Mesendoderm (in vitro differentiated cells): ENCODE measurements at regions not wholly inside any gene's neighbourhood (a gene's known extent, or its start where the extent isn't known, plus 50 kb on each side); places are given as distances from the start of the nearest gene placed in this dataset.

Source experiments
- DNase-seq: peaks from one replicate; pipeline ENCODE4 v3.0.0; 2013
- H2AK5ac ChIP-seq: 2 replicates; pipeline ENCODE4 v1.6.1; 2013; ENCODE audit warnings: low read length, inconsistent platforms
- H2BK120ac ChIP-seq: 2 replicates; pipeline ENCODE4 v1.6.1; 2013; ENCODE audit warnings: low read depth, mild to moderate bottlenecking, low read length, moderate library complexity, mixed read lengths
- H2BK15ac ChIP-seq: replicated peaks from 2 replicates; pipeline ENCODE4 v1.6.1; 2013; ENCODE audit warnings: low read depth, mild to moderate bottlenecking, moderate library complexity
- H2BK5ac ChIP-seq: 2 replicates; pipeline ENCODE4 v1.6.1; 2013; ENCODE audit warnings: low read length, inconsistent platforms
- H3K18ac ChIP-seq: 2 replicates; pipeline ENCODE4 v1.6.1; 2013; ENCODE audit warnings: mild to moderate bottlenecking, low read length, mixed read lengths
- H3K23ac ChIP-seq: one replicate; pipeline ENCODE4 v1.6.1; 2013; ENCODE audit warnings: low read length
- H3K27ac ChIP-seq: 2 replicates; pipeline ENCODE4 v1.5.1; 2013; ENCODE audit warnings: low read depth, mild to moderate bottlenecking, inconsistent platforms, low read length, moderate library complexity
- H3K27me3 ChIP-seq: 2 replicates; pipeline ENCODE4 v1.6.1; 2013; ENCODE audit warnings: low read length, control low read depth, mild to moderate bottlenecking, inconsistent platforms; ENCODE audit not compliant: insufficient read depth, poor library complexity
- H3K36me3 ChIP-seq: 2 replicates; pipeline ENCODE4 v1.6.1; 2013; ENCODE audit warnings: low read length, inconsistent platforms; ENCODE audit not compliant: control insufficient read depth, insufficient read depth
- H3K4ac ChIP-seq: one replicate; pipeline ENCODE4 v1.6.1; 2013; ENCODE audit warnings: low read depth, mild to moderate bottlenecking, low read length, moderate library complexity
- H3K4me1 ChIP-seq: 2 replicates; pipeline ENCODE4 v1.6.1; 2013; ENCODE audit warnings: low read depth, low read length, inconsistent platforms; ENCODE audit not compliant: control insufficient read depth
- H3K4me2 ChIP-seq: 2 replicates; pipeline ENCODE4 v1.6.1; 2013; ENCODE audit warnings: low read length
- H3K4me3 ChIP-seq: 2 replicates; pipeline ENCODE4 v1.5.1; 2013; ENCODE audit warnings: mild to moderate bottlenecking, low read length
- H3K56ac ChIP-seq: one replicate; pipeline ENCODE4 v1.6.1; 2013; ENCODE audit warnings: low read length
- H3K79me1 ChIP-seq: 2 replicates; pipeline ENCODE4 v1.6.1; 2013; ENCODE audit warnings: low read length, inconsistent platforms
- H3K79me2 ChIP-seq: 2 replicates; pipeline ENCODE4 v1.6.1; 2013; ENCODE audit warnings: mild to moderate bottlenecking, low read length; ENCODE audit not compliant: control insufficient read depth, insufficient read depth
- H3K9ac ChIP-seq: 2 replicates; pipeline ENCODE4 v1.6.1; 2013; ENCODE audit warnings: low read length, inconsistent platforms
- H4K5ac ChIP-seq: one replicate; pipeline ENCODE4 v1.6.1; 2013; ENCODE audit warnings: low read length
- H4K8ac ChIP-seq: one replicate; pipeline ENCODE4 v1.6.1; 2013; ENCODE audit warnings: low read depth, mild to moderate bottlenecking, control low read depth, low read length, moderate library complexity
- WGBS: extraction: QIAGEN DNeasy Blood & Tissue Kit; methylation state at CpG from one replicate; pipeline ENCODE4 v1.1.7; 2013; ENCODE audit warnings: low lambda C conversion rate, missing lambda C conversion rate; ENCODE audit not compliant: insufficient coverage; ENCODE audit errors: extremely low coverage; 5-methylcytosine and 5-hydroxymethylcytosine counted together

DNA sequence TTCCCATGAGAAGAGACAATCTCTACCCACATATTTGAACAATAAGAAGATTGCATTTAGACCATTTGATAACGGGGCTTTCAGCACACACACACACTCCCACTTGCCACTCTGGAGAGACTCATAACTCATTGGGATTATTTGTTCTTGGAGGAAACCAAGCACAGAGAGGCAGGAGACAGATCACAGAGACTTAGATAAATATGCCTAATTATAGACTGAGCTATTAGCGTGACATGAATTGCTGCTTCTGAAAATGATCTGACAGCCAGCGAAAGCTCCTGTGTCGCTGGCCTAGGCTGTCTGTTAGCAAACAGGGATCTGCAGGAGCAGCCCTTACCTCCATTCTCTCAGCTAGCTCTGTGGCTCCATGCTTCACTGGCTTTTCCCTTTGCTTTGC is 111.4 kb downstream of the CCNA1 start:
- Histone ChIP-seq H3K23ac (no peak overlapping the region), H3K27me3 (no peaks in the 10 kb centered on the region), H3K4me3 (no peak overlapping the region), H3K79me2 (no peaks in the 10 kb centered on the region), H2AK5ac (no peak overlapping the region), H3K4me1 (no peaks in the 10 kb centered on the region), H3K36me3 (no peaks in the 10 kb centered on the region), H3K4ac (no peak overlapping the region), H3K9ac (no peak overlapping the region), H2BK5ac (no peak overlapping the region), H3K56ac (no peak overlapping the region), H2BK120ac (no peak overlapping the region), H3K18ac (no peak overlapping the region), H3K79me1 (no peaks in the 10 kb centered on the region), H4K8ac (no peak overlapping the region), H3K27ac (no peak overlapping the region), H3K4me2 (no peak overlapping the region), H2BK15ac (no peak overlapping the region), H4K5ac (no peak overlapping the region)
- no peak for DNase-seq
- WGBS, result no CpG with 5 or more reads among the region's 4 CpGs

DNA sequence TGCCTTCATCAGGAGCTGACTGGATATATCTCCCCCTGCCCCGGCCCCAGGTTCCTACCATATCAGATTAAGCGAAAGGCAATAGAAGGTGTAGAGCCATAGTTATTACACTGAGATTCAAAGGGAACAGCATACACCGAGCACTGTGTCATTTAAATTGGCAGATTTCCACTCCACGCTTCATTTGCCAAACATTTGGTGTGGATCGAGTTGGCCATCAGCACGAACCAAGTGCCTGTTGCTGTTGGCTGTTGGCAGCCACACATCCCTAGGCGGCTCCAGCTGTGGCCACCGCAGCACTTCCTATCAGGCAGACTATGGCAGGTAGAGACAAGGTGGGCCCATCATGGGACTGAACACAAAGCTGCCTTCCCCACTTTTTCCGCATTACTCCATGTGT is 115.8 kb downstream of the CCNA1 start:
- Histone ChIP-seq H3K4me1 (no peaks in the 10 kb centered on the region), H2BK5ac (no peak overlapping the region), H2BK15ac (no peak overlapping the region), H3K4me2 (no peak overlapping the region), H4K5ac (no peak overlapping the region), H3K36me3 (no peaks in the 10 kb centered on the region), H3K4ac (no peak overlapping the region), H3K79me2 (no peaks in the 10 kb centered on the region), H3K23ac (no peak overlapping the region), H3K18ac (no peak overlapping the region), H3K9ac (no peak overlapping the region), H3K27ac (no peak overlapping the region), H4K8ac (no peak overlapping the region), H2BK120ac (no peak overlapping the region), H3K27me3 (no peaks in the 10 kb centered on the region), H3K79me1 (no peaks in the 10 kb centered on the region), H3K56ac (no peak overlapping the region), H2AK5ac (no peak overlapping the region), H3K4me3 (no peak overlapping the region)
- no peak for DNase-seq
- WGBS, result no CpG with 5 or more reads among the region's 9 CpGs

DNA sequence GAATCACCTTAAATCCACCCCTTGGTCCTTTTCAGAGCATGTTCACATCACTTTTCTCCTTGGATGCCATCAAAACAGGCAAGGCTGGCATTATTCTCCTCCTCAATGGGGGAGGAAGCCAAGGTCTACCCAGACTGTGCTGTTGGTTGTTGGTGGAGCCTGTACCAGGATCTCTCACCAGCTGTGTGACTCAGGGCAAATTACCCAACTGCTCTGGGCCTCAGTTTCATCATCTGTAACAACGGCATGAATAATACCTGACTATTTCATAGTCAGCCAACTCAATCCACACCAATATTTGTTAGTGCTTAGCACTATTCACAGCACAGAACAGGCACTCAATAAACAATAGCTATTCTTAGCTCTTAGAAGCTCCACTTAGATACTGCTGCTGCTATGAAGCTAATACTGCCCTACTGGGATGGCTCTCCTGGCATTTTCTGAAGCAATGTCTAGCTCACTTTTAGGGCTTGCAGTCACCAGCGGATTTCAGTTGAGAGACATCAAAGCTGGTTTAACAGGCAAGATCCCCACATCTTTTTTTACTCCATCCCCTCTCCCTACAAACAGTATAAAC is 116.9 kb downstream of the CCNA1 start:
- WGBS, result no CpG with 5 or more reads among the region's 2 CpGs
- Histone ChIP-seq H2BK5ac (no peak overlapping the region), H2AK5ac (no peak overlapping the region), H3K79me1 (no peaks in the 10 kb centered on the region), H3K9ac (no peak overlapping the region), H3K4me3 (no peak overlapping the region), H4K5ac (no peak overlapping the region), H3K23ac (no peak overlapping the region), H3K27me3 (no peaks in the 10 kb centered on the region), H3K4me2 (no peak overlapping the region), H2BK120ac (no peak overlapping the region), H3K18ac (no peak overlapping the region), H3K79me2 (no peaks in the 10 kb centered on the region), H3K56ac (no peak overlapping the region), H3K27ac (no peak overlapping the region), H4K8ac (no peak overlapping the region), H3K36me3 (no peaks in the 10 kb centered on the region), H3K4ac (no peak overlapping the region), H2BK15ac (no peak overlapping the region), H3K4me1 (no peaks in the 10 kb centered on the region)
- DNase-seq, result no peak

DNA sequence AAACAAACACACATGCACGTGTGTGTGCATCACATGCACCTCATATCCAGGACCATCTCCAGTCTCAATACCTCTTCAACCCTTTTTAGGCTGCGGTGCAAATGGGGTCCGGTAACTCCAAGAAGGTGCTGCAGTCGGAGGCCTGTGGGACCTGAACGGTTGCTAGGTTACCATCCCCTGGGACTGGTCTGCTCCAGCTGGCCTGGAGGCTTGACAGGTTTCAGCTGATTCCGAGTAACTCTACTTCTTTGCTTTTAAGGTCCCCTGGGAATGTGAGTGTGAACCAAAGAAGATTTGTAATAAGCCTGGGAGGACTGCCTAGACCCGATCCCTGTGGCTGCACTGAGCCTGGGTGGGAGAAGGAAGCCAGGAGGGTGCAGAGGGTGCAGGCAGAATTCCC is 117.5 kb downstream of the CCNA1 start:
- H3K79me1 ChIP-seq, result no peaks in the 10 kb centered on the region

DNA sequence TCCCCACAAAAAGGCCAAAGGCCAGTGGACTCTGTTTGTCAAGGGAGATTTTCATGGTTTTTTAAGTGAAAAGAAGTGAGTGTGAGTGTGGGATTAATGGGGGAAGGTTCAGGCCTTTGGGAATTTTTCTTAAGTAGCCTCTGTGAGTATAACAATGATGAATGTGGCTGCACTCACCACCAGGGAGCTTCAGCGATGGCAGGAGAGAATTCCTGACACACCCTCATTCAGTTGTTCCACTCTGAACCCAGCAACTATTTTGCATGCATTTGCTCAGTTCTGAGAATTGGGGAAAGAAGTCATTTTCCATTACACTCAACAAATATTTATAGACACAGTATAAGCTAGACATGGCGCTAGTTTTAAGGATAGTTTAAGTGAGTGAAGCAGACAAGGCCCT is 117.9 kb downstream of the CCNA1 start:
- no CpG with 5 or more reads among the region's 2 CpGs for WGBS
- H3K9ac ChIP-seq, result no peak overlapping the region

More for the DNA sequence above, 117.5 kb downstream of the CCNA1 start:
- Histone ChIP-seq H3K18ac (no peak overlapping the region), H2BK5ac (no peak overlapping the region), H4K8ac (no peak overlapping the region), H2AK5ac (no peak overlapping the region), H3K23ac (no peak overlapping the region), H3K4me1 (no peaks in the 10 kb centered on the region), H3K27ac (no peak overlapping the region), H3K56ac (no peak overlapping the region), H3K36me3 (no peaks in the 10 kb centered on the region), H3K4me3 (no peak overlapping the region), H3K79me2 (no peaks in the 10 kb centered on the region), H2BK120ac (no peak overlapping the region), H3K4me2 (no peak overlapping the region), H2BK15ac (no peak overlapping the region), H4K5ac (no peak overlapping the region), H3K9ac (no peak overlapping the region), H3K4ac (no peak overlapping the region), H3K27me3 (no peaks in the 10 kb centered on the region)
- DNase-seq, result no peak
- WGBS, result no CpG with 5 or more reads among the region's 7 CpGs

DNA sequence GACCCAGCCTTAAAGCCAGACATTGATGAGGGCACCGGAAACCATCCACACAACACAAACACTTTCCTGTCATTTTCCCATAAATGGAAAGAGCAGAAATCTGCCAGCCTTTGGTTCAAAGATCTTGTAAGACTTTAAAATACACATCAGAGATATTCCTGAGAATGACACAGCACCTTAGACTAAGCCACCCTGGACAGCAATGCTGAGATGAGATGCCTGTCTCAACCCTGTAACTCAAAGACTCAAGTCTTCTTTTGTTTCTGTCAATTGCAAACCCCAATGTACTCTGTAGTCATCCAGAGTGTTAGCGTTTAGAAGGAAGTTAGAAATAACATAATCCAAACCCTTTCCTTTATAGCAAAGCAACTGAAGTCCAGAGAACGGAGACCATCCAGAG is 119.2 kb downstream of the CCNA1 start:
- Histone ChIP-seq H3K4me1 (no peaks in the 10 kb centered on the region), H3K79me1 (no peaks in the 10 kb centered on the region), H3K79me2 (no peaks in the 10 kb centered on the region), H2AK5ac (no peak overlapping the region), H4K5ac (no peak overlapping the region), H3K18ac (no peak overlapping the region), H3K27me3 (no peaks in the 10 kb centered on the region), H3K4me3 (no peak overlapping the region), H3K27ac (no peak overlapping the region), H2BK15ac (no peak overlapping the region), H2BK5ac (no peak overlapping the region), H3K4me2 (no peak overlapping the region), H3K56ac (no peak overlapping the region), H3K4ac (no peak overlapping the region), H3K9ac (no peak overlapping the region), H4K8ac (no peak overlapping the region), H3K23ac (no peak overlapping the region), H3K36me3 (no peaks in the 10 kb centered on the region), H2BK120ac (no peak overlapping the region)
- DNase-seq, result no peak
- no CpG with 5 or more reads among the region's 3 CpGs for WGBS

More for the DNA sequence above, 117.9 kb downstream of the CCNA1 start:
- H2AK5ac ChIP-seq, result no peak overlapping the region
- no peak overlapping the region for H4K5ac ChIP-seq
- H2BK15ac ChIP-seq, result no peak overlapping the region
- no peaks in the 10 kb centered on the region for H3K27me3 ChIP-seq
- H2BK120ac ChIP-seq, result no peak overlapping the region
- H3K56ac ChIP-seq, result no peak overlapping the region
- H3K36me3 ChIP-seq, result no peaks in the 10 kb centered on the region
- no peak overlapping the region for H3K23ac ChIP-seq
- no peak overlapping the region for H2BK5ac ChIP-seq
- H3K18ac ChIP-seq, result no peak overlapping the region
- H3K4ac ChIP-seq, result no peak overlapping the region
- no peaks in the 10 kb centered on the region for H3K4me1 ChIP-seq
- no peak for DNase-seq
- H3K79me2 ChIP-seq, result no peaks in the 10 kb centered on the region
- H3K27ac ChIP-seq, result no peak overlapping the region
- no peak overlapping the region for H3K4me2 ChIP-seq
- H3K4me3 ChIP-seq, result no peak overlapping the region
- no peak overlapping the region for H4K8ac ChIP-seq
- H3K79me1 ChIP-seq, result no peaks in the 10 kb centered on the region
